Natural killer cell (primary cell): ENCODE measurements at regions not wholly inside any gene's neighbourhood (a gene's known extent, or its start where the extent isn't known, plus 50 kb on each side); places are given as distances from the start of the nearest gene placed in this dataset.

ENCODE experiments used
- ATAC-seq, 3 donors: fragments of 150-1000 bp in 2 of 3; fragments of 200-7000 bp in 1 of 3; cut with Tn5 transposase; 1 replicate in 1 of 3; 2 replicates in 2 of 3; pipeline ENCODE4 v1.10.0; 2021; ENCODE audit warnings: mild to moderate bottlenecking in 2 of 3, moderate library complexity in 2 of 3
- DNase-seq, 2 donors: peaks; one replicate each; pipeline versions ENCODE4 v3.0.0 to v3.0.0-alpha.2; 2013 to 2021; ENCODE audit warnings: mixed read lengths in 1 of 2
- H3K27ac ChIP-seq: one replicate; pipeline ENCODE4 v1.5.1; 2013; ENCODE audit warnings: mild to moderate bottlenecking, low read length
- H3K27me3 ChIP-seq: one replicate; pipeline ENCODE4 v1.6.1; 2013; ENCODE audit warnings: low read length; ENCODE audit not compliant: control insufficient read depth, insufficient read depth
- H3K36me3 ChIP-seq: one replicate; pipeline ENCODE4 v1.6.1; 2013; ENCODE audit warnings: low read length; ENCODE audit not compliant: control insufficient read depth, insufficient read depth
- H3K4me1 ChIP-seq: one replicate; pipeline ENCODE4 v1.6.1; 2013; ENCODE audit warnings: low read length; ENCODE audit not compliant: control insufficient read depth, insufficient read depth
- H3K4me3 ChIP-seq: one replicate; pipeline ENCODE4 v1.5.1; 2013; ENCODE audit warnings: low read length
- H3K9me3 ChIP-seq: one replicate; pipeline ENCODE4 v1.6.1; 2013; ENCODE audit warnings: low read length; ENCODE audit not compliant: control insufficient read depth, insufficient read depth
- H3K27ac Mint-ChIP-seq, 2 donors: one replicate each; pipeline ENCODE4 v1.8.0; 2022; ENCODE audit warnings: mild to moderate bottlenecking in 2 of 2, mixed read lengths in 2 of 2, moderate library complexity in 1 of 2
- H3K27me3 Mint-ChIP-seq, 2 donors: one replicate each; pipeline ENCODE4 v1.8.0; 2022; ENCODE audit warnings: low read depth in 2 of 2, mixed read lengths in 2 of 2
- H3K36me3 Mint-ChIP-seq: one replicate; pipeline ENCODE4 v1.8.0; 2022; ENCODE audit warnings: mixed read lengths
- H3K4me1 Mint-ChIP-seq, 2 donors: one replicate each; pipeline ENCODE4 v1.8.0; 2022; ENCODE audit warnings: mixed read lengths in 2 of 2
- H3K4me3 Mint-ChIP-seq: one replicate; pipeline ENCODE4 v1.8.0; 2022; ENCODE audit warnings: mild to moderate bottlenecking, moderate library complexity, mixed read lengths
- H3K9me3 Mint-ChIP-seq, 2 donors: one replicate each; pipeline ENCODE4 v1.8.0; 2022; ENCODE audit warnings: mixed read lengths in 2 of 2
- WGBS: methylation state at CpG from one replicate; pipeline ENCODE4 v1.1.7; 2013; ENCODE audit warnings: missing lambda C conversion rate; ENCODE audit not compliant: insufficient coverage; 5-methylcytosine and 5-hydroxymethylcytosine counted together
- intact Hi-C: fragments of 100-400 bp; cut with micrococcal nuclease; formaldehyde crosslinking; loops from one replicate; pipeline ENCODE4 v1.14.2; 2022
- TF ChIP-seq, protein P1 (sequence below): fragments of 200-600 bp; IDR thresholded peaks from one replicate; pipeline ENCODE4 v1.8.0; 2022; ENCODE audit warnings: antibody characterized with exemption

DNA sequence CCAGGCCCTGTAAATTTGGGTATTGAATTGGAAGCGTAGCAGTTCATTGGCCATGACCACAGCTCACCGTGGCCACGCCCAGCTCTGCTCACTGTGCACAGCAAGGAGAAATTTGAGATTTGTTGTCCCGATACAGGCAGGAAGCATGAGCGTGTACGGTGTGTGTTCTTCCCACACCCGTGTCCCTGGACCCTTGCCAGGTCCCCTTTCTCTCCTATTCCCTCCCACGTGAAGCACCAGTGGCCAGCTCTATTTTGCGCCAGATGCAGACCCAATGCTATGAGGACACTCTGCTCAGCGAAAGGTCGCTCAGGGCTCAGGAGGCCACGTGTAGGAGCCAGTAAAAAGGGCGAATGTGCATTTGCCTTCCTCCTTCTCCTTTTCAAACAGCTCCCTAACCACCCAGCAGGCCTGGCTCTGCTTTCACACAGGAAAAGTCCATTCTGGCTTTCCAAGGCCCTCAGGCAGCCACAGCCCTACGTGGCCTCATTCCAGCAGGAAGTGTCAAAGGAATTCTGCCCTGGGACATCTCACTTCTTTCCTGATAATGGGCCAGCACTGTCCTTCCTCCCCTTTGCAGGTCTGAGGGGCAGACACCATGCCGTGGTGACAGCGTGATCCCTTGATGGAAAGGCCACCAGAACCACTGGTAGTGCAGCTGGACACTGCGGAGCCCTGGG lies 499.2 kb upstream of the CDH4 start:
- ATAC-seq: no peak
- H3K4me3 Mint-ChIP-seq: no peak overlapping the region
- 79% methylated on average over 17 of the region's 17 CpGs for WGBS

DNA sequence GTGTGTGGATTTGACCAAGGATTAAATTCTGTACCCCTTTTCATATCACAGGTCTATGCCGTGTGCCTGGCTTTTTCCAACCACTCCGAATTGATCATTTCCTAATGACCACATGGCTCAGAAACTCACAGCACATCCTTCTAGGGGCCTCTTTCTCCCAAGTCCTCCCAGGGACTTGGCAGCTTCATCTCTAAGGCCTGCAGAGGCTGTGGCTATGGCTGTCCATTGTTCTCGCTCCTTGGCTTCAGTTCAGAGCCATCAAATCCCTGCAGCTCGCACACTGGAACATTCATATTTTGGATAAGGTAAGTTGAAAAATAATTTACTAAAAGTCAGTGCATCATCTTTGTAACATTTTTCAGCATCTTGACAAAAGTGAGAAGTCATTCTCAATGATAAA lies 497.2 kb upstream of the CDH4 start:
- H3K27ac ChIP-seq: no peak overlapping the region
- H3K27me3 Mint-ChIP-seq: peaks cover 0 to 9% of the 10 kb centered on the region in 2 donors
- no peaks in the 10 kb centered on the region for H3K36me3 ChIP-seq
- H3K9me3 ChIP-seq: no peaks in the 10 kb centered on the region
- intact Hi-C loops: no loop called here
- TF ChIP-seq, protein P1, sequence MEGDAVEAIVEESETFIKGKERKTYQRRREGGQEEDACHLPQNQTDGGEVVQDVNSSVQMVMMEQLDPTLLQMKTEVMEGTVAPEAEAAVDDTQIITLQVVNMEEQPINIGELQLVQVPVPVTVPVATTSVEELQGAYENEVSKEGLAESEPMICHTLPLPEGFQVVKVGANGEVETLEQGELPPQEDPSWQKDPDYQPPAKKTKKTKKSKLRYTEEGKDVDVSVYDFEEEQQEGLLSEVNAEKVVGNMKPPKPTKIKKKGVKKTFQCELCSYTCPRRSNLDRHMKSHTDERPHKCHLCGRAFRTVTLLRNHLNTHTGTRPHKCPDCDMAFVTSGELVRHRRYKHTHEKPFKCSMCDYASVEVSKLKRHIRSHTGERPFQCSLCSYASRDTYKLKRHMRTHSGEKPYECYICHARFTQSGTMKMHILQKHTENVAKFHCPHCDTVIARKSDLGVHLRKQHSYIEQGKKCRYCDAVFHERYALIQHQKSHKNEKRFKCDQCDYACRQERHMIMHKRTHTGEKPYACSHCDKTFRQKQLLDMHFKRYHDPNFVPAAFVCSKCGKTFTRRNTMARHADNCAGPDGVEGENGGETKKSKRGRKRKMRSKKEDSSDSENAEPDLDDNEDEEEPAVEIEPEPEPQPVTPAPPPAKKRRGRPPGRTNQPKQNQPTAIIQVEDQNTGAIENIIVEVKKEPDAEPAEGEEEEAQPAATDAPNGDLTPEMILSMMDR: no peak
- no peaks in the 10 kb centered on the region for H3K4me1 Mint-ChIP-seq
- ATAC-seq (no peak), DNase-seq (no peak)
- no peak overlapping the region for H3K4me3 ChIP-seq
- H3K9me3 Mint-ChIP-seq: no peaks in the 10 kb centered on the region
- no peak overlapping the region for H3K27ac Mint-ChIP-seq
- no peaks in the 10 kb centered on the region for H3K4me1 ChIP-seq
- H3K4me3 Mint-ChIP-seq: no peak overlapping the region
- WGBS: 90% methylated on average over 3 of the region's 4 CpGs
- H3K36me3 Mint-ChIP-seq: no peaks in the 10 kb centered on the region
- no peaks in the 10 kb centered on the region for H3K27me3 ChIP-seq

More for the DNA sequence above, 499.2 kb upstream of the CDH4 start:
- H3K27ac ChIP-seq: no peak overlapping the region
- no peaks in the 10 kb centered on the region for H3K36me3 ChIP-seq
- no peaks in the 10 kb centered on the region for H3K27me3 ChIP-seq
- no peak overlapping the region for H3K27ac Mint-ChIP-seq
- no peak overlapping the region for H3K4me3 ChIP-seq
- H3K4me1 ChIP-seq: no peaks in the 10 kb centered on the region
- TF ChIP-seq, protein P1: no peak
- intact Hi-C loops: no loop called here
- H3K9me3 ChIP-seq: no peaks in the 10 kb centered on the region
- DNase-seq: no peak
- H3K27me3 Mint-ChIP-seq: peaks cover 0 to under 1% of the 10 kb centered on the region in 2 donors
- H3K36me3 Mint-ChIP-seq: no peaks in the 10 kb centered on the region
- H3K9me3 Mint-ChIP-seq: no peaks in the 10 kb centered on the region
- no peaks in the 10 kb centered on the region for H3K4me1 Mint-ChIP-seq

DNA sequence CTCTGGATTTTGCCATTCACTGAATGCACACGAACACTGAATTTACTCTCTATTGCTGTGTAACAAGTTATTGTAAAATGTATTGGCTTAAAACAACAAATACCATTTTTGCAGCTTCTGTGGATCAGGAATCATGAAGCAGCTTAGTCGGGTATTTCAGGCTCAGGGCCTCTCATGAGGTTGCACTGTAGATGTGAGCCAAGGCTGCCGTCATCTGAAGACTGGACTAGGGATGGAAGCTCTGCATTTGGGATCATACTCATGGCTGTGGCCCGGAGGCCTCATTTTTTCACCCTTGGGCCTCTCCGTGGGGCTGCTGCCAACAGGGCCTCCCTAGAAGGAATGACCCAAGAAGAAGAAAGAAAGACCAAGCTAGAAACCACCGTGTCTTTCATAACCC lies 492.4 kb upstream of the CDH4 start:
- TF ChIP-seq, protein P1: no peak
- H3K36me3 Mint-ChIP-seq: no peaks in the 10 kb centered on the region
- no peak overlapping the region for H3K4me3 Mint-ChIP-seq
- Histone ChIP-seq H3K4me3 (no peak overlapping the region), H3K27ac (no peak overlapping the region), H3K9me3 (no peaks in the 10 kb centered on the region), H3K27me3 (no peaks in the 10 kb centered on the region), H3K4me1 (no peaks in the 10 kb centered on the region), H3K36me3 (no peaks in the 10 kb centered on the region)
- intact Hi-C loops: no loop called here
- H3K27ac Mint-ChIP-seq: no peak overlapping the region
- DNase-seq: no peak
- peaks cover 0 to 9% of the 10 kb centered on the region in 2 donors for H3K27me3 Mint-ChIP-seq
- no peak for ATAC-seq
- H3K4me1 Mint-ChIP-seq: no peaks in the 10 kb centered on the region
- H3K9me3 Mint-ChIP-seq: no peaks in the 10 kb centered on the region
- WGBS: 88% methylated on average over 6 of the region's 6 CpGs
